GM19240 (cell line): ENCODE measurements at regions not wholly inside any gene's neighbourhood (a gene's known extent, or its start where the extent isn't known, plus 50 kb on each side); places are given as distances from the start of the nearest gene placed in this dataset.
"Not testable (repeated sequence)": the region's sequence is repeated elsewhere in the genome, so short reads cannot be mapped to it uniquely, and the experiment has no call there.

Source experiments
- DNase-seq: peaks from one replicate; pipeline ENCODE4 v3.0.0; 2011; ENCODE audit warnings: low spot score; ENCODE audit not compliant: insufficient read length

- DNase-seq: no peak
Observed at GRCh38 chr14:105947599-105947998, 421.2 kb downstream of the TMEM121 start.

- DNase-seq: not testable (repeated sequence)
Observed at GRCh38 chr14:105948955-105949354, 422.6 kb downstream of the TMEM121 start.

GRCh38 chr14:105950364-105950892, 424.0 kb downstream of the TMEM121 start:
- DNase-seq: not testable (repeated sequence)

GRCh38 chr14:105951399-105951798, 425.0 kb downstream of the TMEM121 start:
- no peak for DNase-seq

GRCh38 chr14:105952222-105952621, 425.8 kb downstream of the TMEM121 start:
- DNase-seq: no peak

- no peak for DNase-seq
Observed at GRCh38 chr14:105952826-105953225, 426.4 kb downstream of the TMEM121 start.

- DNase-seq: not testable (repeated sequence)
Observed at GRCh38 chr14:105961625-105962024, 435.2 kb downstream of the TMEM121 start.

- DNase-seq: no peak
Observed at GRCh38 chr14:105962532-105962931, 436.1 kb downstream of the TMEM121 start.

- no peak for DNase-seq
Observed at GRCh38 chr14:105968291-105968690, 441.9 kb downstream of the TMEM121 start.

- DNase-seq: not testable (repeated sequence)
Observed at GRCh38 chr14:105969026-105969425, 442.6 kb downstream of the TMEM121 start.

GRCh38 chr14:105970821-105971220, 444.4 kb downstream of the TMEM121 start:
- DNase-seq: not testable (repeated sequence)

GRCh38 chr14:105971593-105972500, 445.5 kb downstream of the TMEM121 start:
- DNase-seq: no peak

GRCh38 chr14:105974902-105975301, 448.5 kb downstream of the TMEM121 start:
- no peak for DNase-seq

GRCh38 chr14:105978618-105979295, 452.4 kb downstream of the TMEM121 start:
- DNase-seq: no peak

- DNase-seq: no peak
Observed at GRCh38 chr14:105979446-105979845, 453.1 kb downstream of the TMEM121 start.

GRCh38 chr14:105980224-105980623, 453.8 kb downstream of the TMEM121 start:
- DNase-seq: no peak

GRCh38 chr14:105981517-105982302, 455.3 kb downstream of the TMEM121 start:
- DNase-seq: not testable (repeated sequence)

GRCh38 chr14:105982664-105983063, 456.3 kb downstream of the TMEM121 start:
- DNase-seq: no peak

GRCh38 chr14:105986894-105987284, 460.5 kb downstream of the TMEM121 start:
- no peak for DNase-seq

- no peak for DNase-seq
Observed at GRCh38 chr14:105987563-105987962, 461.2 kb downstream of the TMEM121 start.

- no peak for DNase-seq
Observed at GRCh38 chr14:105989566-105990302, 463.4 kb downstream of the TMEM121 start.
